HG03097 (cell line): ENCODE measurements at regions not wholly inside any gene's neighbourhood (a gene's known extent, or its start where the extent isn't known, plus 50 kb on each side); places are given as distances from the start of the nearest gene placed in this dataset.
"Not testable (repeated sequence)": the region's sequence is repeated elsewhere in the genome, so short reads cannot be mapped to it uniquely, and the experiment has no call there.

Experiments used
- ATAC-seq: cut with Tn5 transposase; IDR thresholded peaks from one replicate; pipeline ENCODE4 v1.9.1; 2021; ENCODE audit not compliant: unreplicated experiment, low FRiP score

DNA sequence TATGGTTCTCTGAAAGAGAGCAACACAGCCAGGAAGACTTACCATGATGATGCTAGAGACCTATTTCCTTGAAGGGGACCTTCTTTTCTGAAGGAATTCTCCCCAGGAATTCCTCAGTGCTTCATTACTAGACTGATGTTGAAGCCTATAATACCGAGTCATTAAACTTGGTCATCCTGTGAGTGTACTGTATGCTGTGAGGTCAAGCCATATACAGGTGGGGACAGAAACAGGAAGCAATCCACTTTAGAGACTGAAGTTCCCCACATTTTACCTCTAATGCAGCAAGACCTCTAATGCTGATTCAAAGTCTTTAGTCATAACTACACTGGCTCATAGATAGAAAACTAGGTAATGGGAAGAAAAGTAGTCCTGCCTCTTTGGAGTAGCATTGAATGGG lies 77.1 kb upstream of the RASEF start:
- no peak for ATAC-seq

DNA sequence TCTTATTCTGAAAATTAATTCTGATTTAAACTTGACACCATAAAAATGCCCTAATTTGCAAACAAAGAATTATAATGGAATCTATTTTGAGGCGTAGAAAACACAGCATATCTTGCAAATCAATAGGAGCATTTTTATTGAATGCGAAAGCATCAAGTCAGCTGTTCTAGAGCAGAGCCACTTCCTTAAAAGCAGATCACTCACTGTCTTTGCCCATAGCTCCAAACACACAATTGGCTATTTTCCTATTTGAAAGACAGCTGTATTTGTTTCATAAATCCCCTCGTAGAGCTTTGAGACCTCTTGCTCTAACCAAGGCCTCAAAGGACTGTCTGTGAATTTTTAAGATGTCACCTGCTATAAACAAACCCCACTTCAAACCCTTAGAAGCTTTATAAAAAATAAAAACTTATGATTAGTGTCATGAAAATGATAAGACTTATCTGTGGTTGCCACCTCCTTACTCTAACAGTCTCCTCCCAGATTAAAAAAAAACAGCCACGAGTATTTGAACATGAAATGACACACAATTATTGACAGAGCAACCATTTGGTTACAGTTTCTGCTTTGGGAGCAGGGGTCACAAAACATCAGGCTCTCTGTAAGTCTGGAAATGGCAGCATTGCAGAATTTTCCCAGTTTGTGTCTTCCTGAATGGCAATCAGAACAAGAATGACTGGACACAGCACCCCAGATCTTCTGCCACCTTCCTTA lies 75.6 kb upstream of the RASEF start:
- ATAC-seq = no peak

DNA sequence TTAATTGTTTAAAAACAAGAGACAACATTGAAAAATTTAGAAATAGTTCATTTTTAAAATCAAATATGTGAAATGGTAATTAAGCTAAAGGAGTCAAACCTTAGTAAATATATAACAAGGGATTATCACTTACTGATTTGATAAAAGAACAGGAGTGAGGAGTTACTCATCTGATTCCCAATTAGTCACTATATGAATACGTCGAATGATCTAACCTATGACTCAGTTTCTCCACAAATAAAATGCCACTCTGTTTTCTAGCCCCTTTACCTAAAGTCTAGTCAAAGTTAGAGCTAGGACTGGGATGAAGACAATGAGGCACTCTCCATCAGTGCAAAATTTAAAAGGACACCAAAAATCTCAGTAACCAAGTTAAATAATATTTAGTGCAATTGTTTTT lies 70.4 kb upstream of the RASEF start:
- ATAC-seq = no peak

DNA sequence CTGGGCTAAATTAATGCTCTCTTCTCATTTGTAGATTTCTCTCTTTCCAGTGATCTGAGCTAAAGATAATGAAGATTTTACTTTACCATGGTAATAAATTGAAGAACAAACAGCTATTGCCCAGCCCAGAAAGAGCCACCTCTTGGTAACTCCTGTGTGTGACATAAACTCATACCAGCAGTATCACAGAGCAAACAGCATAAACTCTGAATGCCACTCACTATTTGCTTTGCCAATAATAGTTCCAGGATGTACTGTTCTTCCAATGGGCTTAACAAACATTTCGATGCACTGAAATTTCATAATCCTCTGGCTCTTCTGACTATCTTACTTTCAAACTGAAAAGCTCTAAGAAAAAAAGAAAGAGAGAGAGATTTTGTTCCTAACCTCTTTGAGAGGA lies 69.8 kb upstream of the RASEF start:
- no peak for ATAC-seq

DNA sequence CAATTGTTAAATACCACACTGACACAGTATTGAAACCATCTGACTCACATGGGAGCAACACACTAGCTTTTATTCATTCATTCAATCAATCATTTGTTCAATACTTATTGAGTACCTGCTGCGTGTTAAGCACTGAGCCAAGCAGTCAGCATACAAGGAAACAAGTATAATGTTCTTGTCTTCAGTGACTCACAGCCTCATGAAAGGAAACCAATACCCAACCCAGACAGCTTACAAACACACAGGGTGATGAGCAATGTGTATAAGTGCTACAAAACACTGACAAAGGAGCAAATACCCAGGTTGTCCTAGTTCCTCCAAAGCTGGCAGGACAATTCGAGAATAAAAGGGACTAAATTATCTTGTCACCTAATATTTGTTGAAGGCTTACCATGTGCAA lies 67.6 kb upstream of the RASEF start:
- ATAC-seq = no peak

DNA sequence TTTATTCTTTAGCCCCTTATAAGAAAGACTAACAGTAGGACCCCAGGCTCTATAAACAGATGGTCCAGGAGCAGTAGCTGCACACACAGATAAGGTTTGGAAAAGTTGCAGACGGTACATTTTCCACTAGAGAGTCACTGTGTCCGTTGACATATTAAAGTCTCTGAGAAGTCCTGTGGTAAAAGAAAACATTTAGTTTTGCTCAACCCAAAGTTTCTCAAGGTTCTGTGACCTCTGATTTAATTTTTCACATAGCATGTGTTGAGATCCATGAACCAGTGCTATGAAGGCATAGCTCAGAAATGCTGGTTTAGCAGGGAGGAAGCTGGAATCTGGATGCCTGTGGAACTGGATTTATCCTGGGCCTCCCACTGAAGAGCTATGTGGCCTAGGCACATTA lies 62.7 kb upstream of the RASEF start:
- ATAC-seq = no peak

DNA sequence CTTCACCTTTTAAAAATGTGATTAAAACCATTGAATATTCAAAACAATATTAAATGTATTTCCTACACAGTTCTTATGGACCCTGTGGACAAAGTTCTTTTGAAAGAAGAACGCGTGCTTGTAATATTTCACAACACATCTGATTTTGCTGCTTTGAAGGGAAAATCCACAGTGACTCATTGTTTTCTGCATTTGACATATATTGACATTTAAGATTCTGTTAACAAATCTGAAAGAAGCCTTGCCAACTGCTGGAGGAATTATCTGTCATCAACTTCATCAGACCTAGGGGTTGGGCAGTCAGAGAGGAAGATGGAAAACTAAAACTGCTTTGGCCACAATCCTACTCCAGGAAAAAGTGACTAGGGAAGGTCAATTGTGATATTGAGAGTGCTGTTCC lies 56.9 kb upstream of the RASEF start:
- no peak for ATAC-seq

DNA sequence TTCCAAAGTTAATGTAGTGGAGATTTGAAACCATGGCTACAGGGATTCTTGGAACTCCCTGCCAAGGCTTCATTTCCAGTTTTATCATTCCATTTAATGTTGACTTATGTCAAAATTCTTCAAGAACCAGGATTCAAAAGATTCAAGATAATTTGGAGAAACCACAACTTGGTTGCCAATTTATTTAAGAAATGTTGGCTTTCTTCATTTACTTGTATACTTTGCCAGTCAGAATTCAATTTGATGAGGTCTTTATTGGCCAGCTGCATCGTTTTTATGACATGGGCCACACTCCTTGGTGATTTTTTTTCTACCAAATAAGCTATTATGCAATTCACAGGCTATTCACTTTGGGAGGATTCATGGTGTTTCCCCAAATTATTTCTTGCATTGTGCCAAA lies 53.1 kb upstream of the RASEF start:
- no peak for ATAC-seq

DNA sequence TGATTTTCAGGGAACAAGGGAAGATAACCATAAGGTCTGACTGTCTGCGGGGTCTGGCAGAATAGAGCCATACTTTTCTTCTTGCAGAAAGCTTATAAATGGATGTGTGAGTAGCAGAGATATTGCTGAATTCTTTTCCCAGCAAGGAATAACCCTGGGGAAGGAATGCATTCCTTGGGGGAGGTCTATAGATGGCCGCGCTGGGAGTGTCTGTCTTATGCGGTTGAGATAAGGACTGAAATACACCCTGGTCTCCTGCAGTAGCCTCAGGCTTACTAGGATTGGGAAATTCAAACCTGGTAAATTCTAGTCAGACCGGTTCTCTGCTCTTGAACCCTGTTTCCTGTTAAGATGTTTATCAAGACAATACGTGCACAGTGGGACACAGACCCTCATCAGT lies 50.5 kb upstream of the RASEF start:
- not testable (repeated sequence) for ATAC-seq
